Inferior parietal cortex (tissue), 1 donor: ENCODE measurements at regions not wholly inside any gene's neighbourhood (a gene's known extent, or its start where the extent isn't known, plus 50 kb on each side); places are given as distances from the start of the nearest gene placed in this dataset.
A peak's percentile ranks its signal among the peaks of the same experiment; 100 is the strongest.

ENCODE experiments used
- DNase-seq: peaks from one replicate; pipeline ENCODE4 v3.0.0-alpha.2; 2016; ENCODE audit errors: extremely low spot score

- DNase-seq = no peak
Observed at GRCh38 chr11:110832080-110832479, 119.8 kb upstream of the ARHGAP20 start.

- no peak for DNase-seq
Observed at GRCh38 chr11:110830747-110831146, 118.5 kb upstream of the ARHGAP20 start.

- no peak for DNase-seq
Observed at GRCh38 chr11:110830344-110830743, 118.1 kb upstream of the ARHGAP20 start.

- DNase-seq = no peak
Observed at GRCh38 chr11:110829873-110830272, 117.6 kb upstream of the ARHGAP20 start.

- no peak for DNase-seq
Observed at GRCh38 chr11:110828086-110828485, 115.8 kb upstream of the ARHGAP20 start.

- DNase-seq = no peak
Observed at GRCh38 chr11:110827276-110827675, 115.0 kb upstream of the ARHGAP20 start.

- no peak for DNase-seq
Observed at GRCh38 chr11:110824912-110825620, 112.8 kb upstream of the ARHGAP20 start.

GRCh38 chr11:110818032-110818687 is 105.9 kb upstream of the ARHGAP20 start:
- no peak for DNase-seq

GRCh38 chr11:110812086-110812733 is 100.0 kb upstream of the ARHGAP20 start:
- no peak for DNase-seq

- DNase-seq = no peak
Observed at GRCh38 chr11:110809417-110810199, 97.4 kb upstream of the ARHGAP20 start.

GRCh38 chr11:110808248-110808647 is 96.0 kb upstream of the ARHGAP20 start:
- no peak for DNase-seq

- no peak for DNase-seq
Observed at GRCh38 chr11:110807801-110808200, 95.6 kb upstream of the ARHGAP20 start.

- DNase-seq = no peak
Observed at GRCh38 chr11:110805756-110806155, 93.5 kb upstream of the ARHGAP20 start.

- no peak for DNase-seq
Observed at GRCh38 chr11:110802162-110802561, 89.9 kb upstream of the ARHGAP20 start.

GRCh38 chr11:110801328-110801727 is 89.1 kb upstream of the ARHGAP20 start:
- no peak for DNase-seq

GRCh38 chr11:110798201-110798900 is 86.1 kb upstream of the ARHGAP20 start:
- peak; percentile 11 for DNase-seq

GRCh38 chr11:110797453-110797852 is 85.2 kb upstream of the ARHGAP20 start:
- DNase-seq = no peak

GRCh38 chr11:110795112-110795624 is 82.9 kb upstream of the ARHGAP20 start:
- DNase-seq = no peak

- no peak for DNase-seq
Observed at GRCh38 chr11:110793556-110793955, 81.3 kb upstream of the ARHGAP20 start.

- no peak for DNase-seq
Observed at GRCh38 chr11:110791621-110792020, 79.4 kb upstream of the ARHGAP20 start.

GRCh38 chr11:110787680-110788079 is 75.4 kb upstream of the ARHGAP20 start:
- no peak for DNase-seq
